ENCODE measurements at regions not wholly inside any gene's neighbourhood (a gene's known extent, or its start where the extent isn't known, plus 50 kb on each side); places are given as distances from the start of the nearest gene placed in this dataset.

- H3K4me3 ChIP-seq (ENCODE audit: low read length) = no peak overlapping the region
- peaks cover 16% of the 10 kb centered on the region for H3K4me1 ChIP-seq (ENCODE audit: insufficient read depth, low read length)
- 56% methylated on average over 8 of the region's 9 CpGs for WGBS
- no peaks in the 10 kb centered on the region for H3K36me3 ChIP-seq (ENCODE audit: insufficient read depth, low read length)
- H3K27ac ChIP-seq (ENCODE audit: low read depth, low read length) = peak overlapping the region; percentile 29; the same call in 1 of the 2 replicates
- no peaks in the 10 kb centered on the region for H3K27me3 ChIP-seq (ENCODE audit: insufficient read depth, low read length)
- no peaks in the 10 kb centered on the region for H3K9me3 ChIP-seq (ENCODE audit: insufficient read depth, low read depth, low read length)
- H3K9ac ChIP-seq (ENCODE audit: low read depth, low read length) = no peak overlapping the region
These were observed 167.2 kb upstream of the MGAT5 start for GRCh38 chr2:134086594-134087219.

- no peaks in the 10 kb centered on the region for H3K9me3 ChIP-seq (ENCODE audit: insufficient read depth, low read depth, low read length)
- H3K27me3 ChIP-seq (ENCODE audit: insufficient read depth, low read length) = no peaks in the 10 kb centered on the region
- peak overlapping the region; percentile 54; the same call in 1 of the 2 replicates for H3K27ac ChIP-seq (ENCODE audit: low read depth, low read length)
- 66% methylated on average over 2 of the region's 2 CpGs for WGBS
- peaks cover 16% of the 10 kb centered on the region for H3K4me1 ChIP-seq (ENCODE audit: insufficient read depth, low read length)
- H3K9ac ChIP-seq (ENCODE audit: low read depth, low read length) = no peak overlapping the region
- no peak overlapping the region for H3K4me3 ChIP-seq (ENCODE audit: low read length)
- no peaks in the 10 kb centered on the region for H3K36me3 ChIP-seq (ENCODE audit: insufficient read depth, low read length)
These were observed 166.4 kb upstream of the MGAT5 start for GRCh38 chr2:134087371-134087921.

- Histone ChIP-seq H3K36me3 (ENCODE audit: insufficient read depth, low read length) (no peaks in the 10 kb centered on the region), H3K4me3 (ENCODE audit: low read length) (no peak overlapping the region), H3K27ac (ENCODE audit: low read depth, low read length) (no peak overlapping the region), H3K9me3 (ENCODE audit: insufficient read depth, low read depth, low read length) (no peaks in the 10 kb centered on the region; the same call in 1 of the 2 replicates), H3K4me1 (ENCODE audit: insufficient read depth, low read length) (peaks cover 16% of the 10 kb centered on the region), H3K27me3 (ENCODE audit: insufficient read depth, low read length) (no peaks in the 10 kb centered on the region), H3K9ac (ENCODE audit: low read depth, low read length) (no peak overlapping the region)
- 95% methylated on average over 2 of the region's 2 CpGs for WGBS
These were observed 164.4 kb upstream of the MGAT5 start for GRCh38 chr2:134089454-134089853.

GRCh38 chr2:134097740-134098139 lies 156.1 kb upstream of the MGAT5 start:
- Histone ChIP-seq H3K27me3 (ENCODE audit: insufficient read depth, low read length) (no peaks in the 10 kb centered on the region), H3K9me3 (ENCODE audit: insufficient read depth, low read depth, low read length) (no peaks in the 10 kb centered on the region; the same call in 1 of the 2 replicates), H3K4me3 (ENCODE audit: low read length) (no peak overlapping the region), H3K4me1 (ENCODE audit: insufficient read depth, low read length) (no peaks in the 10 kb centered on the region), H3K36me3 (ENCODE audit: insufficient read depth, low read length) (no peaks in the 10 kb centered on the region), H3K27ac (ENCODE audit: low read depth, low read length) (no peak overlapping the region), H3K9ac (ENCODE audit: low read depth, low read length) (no peak overlapping the region)
- 88% methylated on average over 4 of the region's 4 CpGs for WGBS

- no peak overlapping the region for H3K27ac ChIP-seq (ENCODE audit: low read depth, low read length)
- no peak overlapping the region for H3K9ac ChIP-seq (ENCODE audit: low read depth, low read length)
- no peak overlapping the region for H3K4me3 ChIP-seq (ENCODE audit: low read length)
- no peaks in the 10 kb centered on the region for H3K36me3 ChIP-seq (ENCODE audit: insufficient read depth, low read length)
- 94% methylated on average over 3 of the region's 3 CpGs for WGBS
- no peaks in the 10 kb centered on the region; the same call in 1 of the 2 replicates for H3K9me3 ChIP-seq (ENCODE audit: insufficient read depth, low read depth, low read length)
- H3K4me1 ChIP-seq (ENCODE audit: insufficient read depth, low read length) = no peaks in the 10 kb centered on the region
- H3K27me3 ChIP-seq (ENCODE audit: insufficient read depth, low read length) = no peaks in the 10 kb centered on the region
These were observed 155.6 kb upstream of the MGAT5 start for GRCh38 chr2:134098321-134098720.

GRCh38 chr2:134099273-134099672 lies 154.6 kb upstream of the MGAT5 start:
- Histone ChIP-seq H3K9ac (ENCODE audit: low read depth, low read length) (no peak overlapping the region), H3K27me3 (ENCODE audit: insufficient read depth, low read length) (no peaks in the 10 kb centered on the region), H3K27ac (ENCODE audit: low read depth, low read length) (no peak overlapping the region), H3K4me1 (ENCODE audit: insufficient read depth, low read length) (no peaks in the 10 kb centered on the region), H3K4me3 (ENCODE audit: low read length) (no peak overlapping the region), H3K36me3 (ENCODE audit: insufficient read depth, low read length) (no peaks in the 10 kb centered on the region), H3K9me3 (ENCODE audit: insufficient read depth, low read depth, low read length) (no peaks in the 10 kb centered on the region; the same call in 1 of the 2 replicates)
- WGBS = 83% methylated on average over 1 of the region's 1 CpG

GRCh38 chr2:134103196-134103595 lies 150.7 kb upstream of the MGAT5 start:
- Histone ChIP-seq H3K9me3 (ENCODE audit: insufficient read depth, low read depth, low read length) (no peaks in the 10 kb centered on the region), H3K36me3 (ENCODE audit: insufficient read depth, low read length) (no peaks in the 10 kb centered on the region), H3K27me3 (ENCODE audit: insufficient read depth, low read length) (peaks cover 4% of the 10 kb centered on the region; the same call in 1 of the 2 replicates), H3K4me3 (ENCODE audit: low read length) (no peak overlapping the region), H3K4me1 (ENCODE audit: insufficient read depth, low read length) (peaks cover 3% of the 10 kb centered on the region; the same call in 1 of the 2 replicates), H3K9ac (ENCODE audit: low read depth, low read length) (no peak overlapping the region), H3K27ac (ENCODE audit: low read depth, low read length) (no peak overlapping the region)
- WGBS = 96% methylated on average over 2 of the region's 2 CpGs

- no peak overlapping the region for H3K4me3 ChIP-seq (ENCODE audit: low read length)
- 73% methylated on average over 1 of the region's 1 CpG for WGBS
- no peak overlapping the region for H3K9ac ChIP-seq (ENCODE audit: low read depth, low read length)
- H3K4me1 ChIP-seq (ENCODE audit: insufficient read depth, low read length) = peaks cover 3% of the 10 kb centered on the region; the same call in 1 of the 2 replicates
- H3K9me3 ChIP-seq (ENCODE audit: insufficient read depth, low read depth, low read length) = no peaks in the 10 kb centered on the region
- H3K27me3 ChIP-seq (ENCODE audit: insufficient read depth, low read length) = peaks cover 4% of the 10 kb centered on the region; the same call in 1 of the 2 replicates
- H3K27ac ChIP-seq (ENCODE audit: low read depth, low read length) = no peak overlapping the region
- no peaks in the 10 kb centered on the region for H3K36me3 ChIP-seq (ENCODE audit: insufficient read depth, low read length)
These were observed 149.1 kb upstream of the MGAT5 start for GRCh38 chr2:134104754-134105153.

GRCh38 chr2:134107402-134107801 lies 146.5 kb upstream of the MGAT5 start:
- H3K36me3 ChIP-seq (ENCODE audit: insufficient read depth, low read length) = no peaks in the 10 kb centered on the region
- no peak overlapping the region for H3K9ac ChIP-seq (ENCODE audit: low read depth, low read length)
- no peak overlapping the region for H3K4me3 ChIP-seq (ENCODE audit: low read length)
- peaks cover 6% of the 10 kb centered on the region; the same call in 1 of the 2 replicates for H3K9me3 ChIP-seq (ENCODE audit: insufficient read depth, low read depth, low read length)
- peaks cover 3% of the 10 kb centered on the region; the same call in 1 of the 2 replicates for H3K4me1 ChIP-seq (ENCODE audit: insufficient read depth, low read length)
- 40% methylated on average over 2 of the region's 3 CpGs for WGBS
- no peak overlapping the region for H3K27ac ChIP-seq (ENCODE audit: low read depth, low read length)
- peaks cover 4% of the 10 kb centered on the region; the same call in 1 of the 2 replicates for H3K27me3 ChIP-seq (ENCODE audit: insufficient read depth, low read length)

GRCh38 chr2:134108113-134108512 lies 145.8 kb upstream of the MGAT5 start:
- Histone ChIP-seq H3K9me3 (ENCODE audit: insufficient read depth, low read depth, low read length) (peaks cover 6% of the 10 kb centered on the region; the same call in 1 of the 2 replicates), H3K36me3 (ENCODE audit: insufficient read depth, low read length) (no peaks in the 10 kb centered on the region), H3K27ac (ENCODE audit: low read depth, low read length) (no peak overlapping the region), H3K4me1 (ENCODE audit: insufficient read depth, low read length) (peaks cover 3% of the 10 kb centered on the region; the same call in 1 of the 2 replicates), H3K27me3 (ENCODE audit: insufficient read depth, low read length) (peaks cover 4% of the 10 kb centered on the region; the same call in 1 of the 2 replicates), H3K4me3 (ENCODE audit: low read length) (no peak overlapping the region), H3K9ac (ENCODE audit: low read depth, low read length) (no peak overlapping the region)
- WGBS = 95% methylated on average over 4 of the region's 4 CpGs

GRCh38 chr2:134109246-134109645 lies 144.6 kb upstream of the MGAT5 start:
- H3K36me3 ChIP-seq (ENCODE audit: insufficient read depth, low read length) = no peaks in the 10 kb centered on the region
- peaks cover 4% of the 10 kb centered on the region; the same call in 1 of the 2 replicates for H3K27me3 ChIP-seq (ENCODE audit: insufficient read depth, low read length)
- H3K9me3 ChIP-seq (ENCODE audit: insufficient read depth, low read depth, low read length) = peaks cover 6% of the 10 kb centered on the region; the same call in 1 of the 2 replicates
- H3K4me1 ChIP-seq (ENCODE audit: insufficient read depth, low read length) = peaks cover 3% of the 10 kb centered on the region; the same call in 1 of the 2 replicates
- WGBS = 96% methylated on average over 17 of the region's 17 CpGs
- H3K4me3 ChIP-seq (ENCODE audit: low read length) = no peak overlapping the region
- no peak overlapping the region for H3K27ac ChIP-seq (ENCODE audit: low read depth, low read length)
- H3K9ac ChIP-seq (ENCODE audit: low read depth, low read length) = no peak overlapping the region
